Esophagus squamous epithelium (tissue), 5 donors: ENCODE measurements at regions not wholly inside any gene's neighbourhood (a gene's known extent, or its start where the extent isn't known, plus 50 kb on each side); places are given as distances from the start of the nearest gene placed in this dataset.

Experiments
- DNase-seq: peaks from one replicate; lab custom pipeline; 2025; lab: John Stamatoyannopoulos, UW
- H3K27ac ChIP-seq, 4 donors: fragments of 200-600 bp; sonication (generic); one replicate each; pipeline ENCODE4 v1.5.1; 2016 to 2019; ENCODE audit warnings: mild to moderate bottlenecking in 1 of 4
- H3K27me3 ChIP-seq, 4 donors: fragments of 200-600 bp; sonication (generic); 1 replicate in 3 of 4; 2 replicates in 1 of 4; pipeline versions ENCODE4 v1.5.1 to v1.6.0; 2017 to 2021; ENCODE audit warnings: antibody characterized with exemption in 1 of 4
- H3K36me3 ChIP-seq, 3 donors: fragments of 200-600 bp; sonication (generic); one replicate each; pipeline ENCODE4 v1.5.1; 2016 to 2019
- H3K4me1 ChIP-seq, 3 donors: fragments of 200-600 bp; sonication (generic); one replicate each; pipeline ENCODE4 v1.5.1; 2017 to 2019
- H3K4me3 ChIP-seq, 4 donors: fragments of 200-600 bp; sonication (generic); 1 replicate in 3 of 4; 2 replicates in 1 of 4; pipeline ENCODE4 v1.5.1; 2016 to 2019; ENCODE audit warnings: mild to moderate bottlenecking in 2 of 4, moderate library complexity in 1 of 4
- H3K9me3 ChIP-seq, 3 donors: fragments of 200-600 bp; sonication (generic); one replicate each; pipeline ENCODE4 v1.5.1; 2016 to 2019
- POLR2A ChIP-seq, 4 donors: fragments of 450-650 bp; IDR thresholded peaks; one replicate each; pipeline ENCODE4 v1.6.1; 2017; ENCODE audit warnings: antibody characterized with exemption in 4 of 4, mild to moderate bottlenecking in 4 of 4, moderate library complexity in 3 of 4
- WGBS, 2 donors: methylation state at CpG; one replicate each; pipeline ENCODE4 v1.1.5; 2018; 5-methylcytosine and 5-hydroxymethylcytosine counted together
- intact Hi-C: fragments of 100-400 bp; cut with DNase I; formaldehyde crosslinking; loops from one replicate; pipeline ENCODE4 v1.15.0; 2022
- TF ChIP-seq, protein P1 (sequence below), 6 experiments: fragments of 450-650 bp in 4 of 6; fragments of 200-600 bp in 2 of 6; sonication (generic) in 2 of 6; IDR thresholded peaks; one replicate each; pipeline ENCODE4 v1.5.1; 2016 to 2019; ENCODE audit warnings: antibody characterized with exemption in 6 of 6, mild to moderate bottlenecking in 4 of 6, moderate library complexity in 4 of 6
- donor health status: DM: yes; HTN: yes; CAD: no.

DNA sequence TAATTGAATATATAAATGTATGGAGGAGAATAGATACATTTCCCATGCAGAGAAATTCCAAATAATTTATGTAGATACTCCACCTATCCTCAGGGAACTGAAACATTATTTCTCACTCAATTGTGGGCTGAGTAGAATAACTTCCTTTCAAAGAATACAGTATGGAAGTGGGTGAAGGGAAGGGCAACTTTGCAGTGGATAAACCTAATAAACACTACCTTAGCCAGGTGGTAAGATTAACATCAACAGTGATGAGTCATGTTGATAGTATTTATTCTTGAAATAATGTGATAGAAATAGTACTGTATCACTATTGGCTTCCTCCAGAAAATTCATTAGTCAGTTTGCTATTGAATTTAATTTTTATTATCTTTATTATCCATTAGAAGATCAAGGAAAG, 716.4 kb upstream of the CHAC2 start:
- no peak for DNase-seq
- no peak overlapping the region for H3K27ac ChIP-seq
- intact Hi-C loops: no loop called here

DNA sequence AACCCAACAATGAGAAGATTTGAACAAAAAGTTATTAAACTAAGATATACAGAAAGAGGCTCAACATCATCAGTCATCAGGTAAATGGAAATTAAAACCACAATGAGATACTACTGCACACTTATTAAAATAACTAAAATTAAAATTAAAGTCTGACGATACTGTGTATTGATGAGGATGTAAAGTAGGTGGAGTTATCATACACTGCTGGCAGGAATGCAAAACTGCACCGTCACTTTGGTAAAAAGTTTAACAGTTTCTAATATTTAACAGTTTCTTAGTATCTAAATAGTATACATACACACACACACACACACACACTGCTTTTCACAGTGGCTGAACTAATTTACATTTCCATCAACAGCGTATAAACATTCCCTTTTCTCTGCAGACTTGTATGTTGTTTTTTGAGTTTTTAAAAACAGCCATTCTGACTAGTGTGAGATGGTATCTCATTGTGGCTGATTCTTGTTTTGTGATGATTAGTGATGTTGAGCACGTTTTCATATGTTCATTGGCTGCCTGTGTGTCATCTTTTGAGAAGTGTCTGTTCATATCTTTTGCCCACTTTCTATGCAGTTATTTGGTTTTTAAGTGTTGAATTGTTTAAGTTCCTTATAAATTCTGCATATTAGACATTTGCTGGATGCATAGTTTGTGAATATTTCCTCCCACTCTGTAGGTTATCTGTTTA, 726.9 kb upstream of the CHAC2 start:
- DNase-seq: no peak
- 74 to 75% methylated on average over 4 of the region's 4 CpGs for WGBS, 2 donors
- H3K27ac ChIP-seq: no peak overlapping the region
- no peaks in the 10 kb centered on the region for H3K27me3 ChIP-seq
- H3K36me3 ChIP-seq: no peaks in the 10 kb centered on the region
- intact Hi-C loops: no loop called here
- no peak overlapping the region for H3K4me3 ChIP-seq
- TF ChIP-seq, protein P1, sequence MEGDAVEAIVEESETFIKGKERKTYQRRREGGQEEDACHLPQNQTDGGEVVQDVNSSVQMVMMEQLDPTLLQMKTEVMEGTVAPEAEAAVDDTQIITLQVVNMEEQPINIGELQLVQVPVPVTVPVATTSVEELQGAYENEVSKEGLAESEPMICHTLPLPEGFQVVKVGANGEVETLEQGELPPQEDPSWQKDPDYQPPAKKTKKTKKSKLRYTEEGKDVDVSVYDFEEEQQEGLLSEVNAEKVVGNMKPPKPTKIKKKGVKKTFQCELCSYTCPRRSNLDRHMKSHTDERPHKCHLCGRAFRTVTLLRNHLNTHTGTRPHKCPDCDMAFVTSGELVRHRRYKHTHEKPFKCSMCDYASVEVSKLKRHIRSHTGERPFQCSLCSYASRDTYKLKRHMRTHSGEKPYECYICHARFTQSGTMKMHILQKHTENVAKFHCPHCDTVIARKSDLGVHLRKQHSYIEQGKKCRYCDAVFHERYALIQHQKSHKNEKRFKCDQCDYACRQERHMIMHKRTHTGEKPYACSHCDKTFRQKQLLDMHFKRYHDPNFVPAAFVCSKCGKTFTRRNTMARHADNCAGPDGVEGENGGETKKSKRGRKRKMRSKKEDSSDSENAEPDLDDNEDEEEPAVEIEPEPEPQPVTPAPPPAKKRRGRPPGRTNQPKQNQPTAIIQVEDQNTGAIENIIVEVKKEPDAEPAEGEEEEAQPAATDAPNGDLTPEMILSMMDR (IDR thresholded peaks at IDR 0.05): no peak
- TF ChIP-seq POLR2A (IDR thresholded peaks at IDR 0.05): no peak
- no peaks in the 10 kb centered on the region for H3K4me1 ChIP-seq
- H3K9me3 ChIP-seq: no peaks in the 10 kb centered on the region

More for the DNA sequence above, 716.4 kb upstream of the CHAC2 start:
- H3K4me3 ChIP-seq: no peak overlapping the region
- no peaks in the 10 kb centered on the region for H3K36me3 ChIP-seq
- no peaks in the 10 kb centered on the region for H3K27me3 ChIP-seq
- H3K9me3 ChIP-seq: no peaks in the 10 kb centered on the region
- TF ChIP-seq, protein P1 (IDR thresholded peaks at IDR 0.05): no peak
- no peak for TF ChIP-seq POLR2A (IDR thresholded peaks at IDR 0.05)
- no peaks in the 10 kb centered on the region for H3K4me1 ChIP-seq

DNA sequence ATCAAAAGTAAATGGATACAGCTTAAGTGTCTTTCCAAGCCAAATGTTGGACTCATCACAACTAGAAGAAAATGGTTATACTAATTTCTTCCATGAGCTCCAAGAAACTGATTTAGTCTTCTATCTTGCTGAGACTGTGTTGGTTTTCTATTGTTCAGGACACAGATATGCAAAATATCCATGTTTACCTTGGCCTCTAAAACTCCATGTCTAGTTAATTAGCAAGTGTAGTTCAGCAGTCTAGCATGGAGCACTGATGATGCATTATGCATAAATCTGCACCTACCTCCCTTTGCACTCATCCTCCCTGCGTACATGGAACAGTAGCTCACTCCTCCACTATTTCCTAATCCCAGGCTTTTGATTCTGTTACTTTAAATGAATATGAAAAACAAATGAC, 731.4 kb upstream of the CHAC2 start:
- no peak for DNase-seq
- Histone ChIP-seq H3K4me3 (no peak overlapping the region), H3K36me3 (no peaks in the 10 kb centered on the region), H3K27ac (no peak overlapping the region), H3K9me3 (no peaks in the 10 kb centered on the region), H3K4me1 (no peaks in the 10 kb centered on the region), H3K27me3 (no peaks in the 10 kb centered on the region)
- 9 to 69% methylated on average over 1 of the region's 1 CpG for WGBS, 2 donors
- TF ChIP-seq POLR2A (IDR thresholded peaks at IDR 0.05): no peak
- TF ChIP-seq, protein P1 (IDR thresholded peaks at IDR 0.05): no peak
- intact Hi-C loops: no loop called here

DNA sequence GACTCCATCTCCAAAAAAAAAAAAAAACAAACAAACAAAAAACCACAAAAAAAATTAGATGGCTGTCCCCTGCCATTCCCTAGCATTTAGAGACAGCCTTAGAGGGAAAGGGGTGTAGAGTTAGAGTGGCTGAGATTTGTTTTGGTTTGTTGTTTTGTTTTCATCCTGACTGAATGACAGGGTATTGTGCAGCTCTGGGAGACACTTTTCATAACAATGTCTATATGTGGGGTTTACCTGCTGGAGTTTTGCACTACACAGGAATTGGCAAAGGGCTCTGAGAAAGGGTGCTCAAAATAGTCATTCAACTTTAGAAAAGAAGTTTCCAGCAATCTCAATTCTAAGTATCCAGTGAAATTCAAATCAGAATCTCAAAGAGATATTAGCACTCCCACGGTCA, 732.5 kb upstream of the CHAC2 start:
- Histone ChIP-seq H3K4me3 (no peak overlapping the region), H3K27ac (no peak overlapping the region), H3K9me3 (no peaks in the 10 kb centered on the region), H3K36me3 (no peaks in the 10 kb centered on the region), H3K27me3 (no peaks in the 10 kb centered on the region), H3K4me1 (no peaks in the 10 kb centered on the region)
- intact Hi-C loops: no loop called here
- WGBS, 2 donors: 28 to 42% methylated on average over 1 of the region's 1 CpG
- TF ChIP-seq, protein P1 (IDR thresholded peaks at IDR 0.05): no peak
- no peak for TF ChIP-seq POLR2A (IDR thresholded peaks at IDR 0.05)
- DNase-seq: no peak

DNA sequence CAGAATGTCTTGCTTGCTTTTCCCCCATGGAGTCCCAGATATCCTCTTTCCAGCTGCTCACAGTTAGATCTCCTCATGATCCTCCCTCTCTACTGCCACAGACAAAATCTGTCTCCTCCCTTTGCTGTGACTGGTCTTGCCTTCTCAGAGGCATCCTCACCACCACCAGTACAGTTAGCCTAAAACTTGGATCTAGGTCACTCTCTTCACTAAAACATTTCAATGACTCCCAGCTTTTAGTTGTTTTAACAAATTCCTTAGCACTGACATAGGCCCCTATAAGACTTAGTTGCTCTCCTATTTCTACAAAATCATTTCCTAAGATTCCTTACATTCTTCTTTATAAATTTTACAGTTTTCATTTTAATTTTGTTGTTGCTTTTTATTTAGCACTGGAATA, 734.2 kb upstream of the CHAC2 start:
- TF ChIP-seq, protein P1 (IDR thresholded peaks at IDR 0.05): no peak
- TF ChIP-seq POLR2A (IDR thresholded peaks at IDR 0.05): no peak

More for the DNA sequence above, 734.2 kb upstream of the CHAC2 start:
- Histone ChIP-seq H3K27me3 (no peaks in the 10 kb centered on the region), H3K4me3 (no peak overlapping the region), H3K36me3 (no peaks in the 10 kb centered on the region), H3K27ac (no peak overlapping the region), H3K9me3 (no peaks in the 10 kb centered on the region), H3K4me1 (no peaks in the 10 kb centered on the region)
- intact Hi-C loops: no loop called here
- no peak for DNase-seq
